GM12891 (cell line): ENCODE measurements at regions not wholly inside any gene's neighbourhood (a gene's known extent, or its start where the extent isn't known, plus 50 kb on each side); places are given as distances from the start of the nearest gene placed in this dataset.

ENCODE experiments used
- DNase-seq: peaks from one replicate; pipeline ENCODE4 v3.0.0; 2011; ENCODE audit warnings: low spot score; ENCODE audit not compliant: insufficient read length
- FAIRE-seq: peaks from 2 replicates; lab custom pipeline; 2011; peaks lifted over from hg19 to GRCh38; lab: Jason Lieb, UNC
- PAX5 ChIP-seq: IDR thresholded peaks from 2 replicates; pipeline ENCODE4 v1.6.1; 2011; ENCODE audit warnings: low read length, moderate library complexity, mild to moderate bottlenecking; ENCODE audit not compliant: insufficient read depth, severe bottlenecking
- POLR2A ChIP-seq: IDR thresholded peaks from 2 replicates; pipeline ENCODE4 v1.6.1; 2011; ENCODE audit warnings: low read depth, low read length, control low read depth
- POLR2AphosphoS5 ChIP-seq: IDR thresholded peaks from 2 replicates; pipeline ENCODE4 v1.6.1; 2011; ENCODE audit warnings: low read depth, low read length, control low read depth
- POU2F2 ChIP-seq: IDR thresholded peaks from 2 replicates; pipeline ENCODE4 v1.6.1; 2011; ENCODE audit warnings: low read depth, mild to moderate bottlenecking, control low read depth, low read length, moderate library complexity
- SPI1 ChIP-seq: IDR thresholded peaks from 2 replicates; pipeline ENCODE4 v1.6.1; 2011; ENCODE audit warnings: low read depth, low read length, control low read depth
- TAF1 ChIP-seq: IDR thresholded peaks from 2 replicates; pipeline ENCODE4 v1.6.1; 2011; ENCODE audit warnings: low read depth, low read length, control low read depth

GRCh38 chr13:39959497-39960144, 304.2 kb downstream of the COG6 start:
- TF ChIP-seq POLR2A (no peak), TAF1 (no peak), PAX5 (no peak), POLR2AphosphoS5 (no peak), POU2F2 (no peak), SPI1 (no peak)
- no peak for DNase-seq
- FAIRE-seq: no peak

- FAIRE-seq (no peak), DNase-seq (no peak)
- TF ChIP-seq SPI1 (no peak), TAF1 (no peak)
Observed at GRCh38 chr13:39960191-39960590, 304.7 kb downstream of the COG6 start.

- no peak for FAIRE-seq
- DNase-seq: no peak
- TF ChIP-seq POLR2AphosphoS5: no peak
- no peak for TF ChIP-seq SPI1
- no peak for TF ChIP-seq PAX5
- TF ChIP-seq TAF1: no peak
- no peak for TF ChIP-seq POU2F2
- TF ChIP-seq POLR2A: no peak
Observed at GRCh38 chr13:39961036-39961435, 305.6 kb downstream of the COG6 start.

DNA sequence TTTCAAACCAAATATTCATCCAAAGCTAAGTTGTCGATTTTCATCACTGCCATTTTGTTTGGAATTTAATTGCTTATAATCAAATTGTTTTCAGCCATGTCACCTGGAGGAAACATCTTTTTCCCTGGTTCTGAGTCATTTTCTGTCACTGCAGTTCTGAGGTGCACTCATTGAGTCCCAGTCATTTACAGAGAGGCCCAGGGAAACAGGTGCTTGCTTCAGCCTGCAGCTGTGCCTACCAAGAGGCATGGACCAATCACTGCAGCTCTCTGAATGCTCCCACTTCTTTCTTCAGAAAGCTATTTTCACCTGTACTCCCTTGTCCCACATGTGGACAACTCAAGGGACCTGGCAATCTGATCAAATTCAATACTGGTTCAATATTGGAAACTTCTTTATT, 308.1 kb downstream of the COG6 start:
- DNase-seq (no peak), FAIRE-seq (no peak)
- TF ChIP-seq POU2F2 (no peak), POLR2AphosphoS5 (no peak)

GRCh38 chr13:39965309-39965708, 309.8 kb downstream of the COG6 start:
- no peak for TF ChIP-seq POLR2A
- TF ChIP-seq PAX5: no peak
- TF ChIP-seq SPI1: no peak
- TF ChIP-seq TAF1: no peak
- TF ChIP-seq POLR2AphosphoS5: no peak
- no peak for TF ChIP-seq POU2F2
- FAIRE-seq (no peak), DNase-seq (no peak)

DNA sequence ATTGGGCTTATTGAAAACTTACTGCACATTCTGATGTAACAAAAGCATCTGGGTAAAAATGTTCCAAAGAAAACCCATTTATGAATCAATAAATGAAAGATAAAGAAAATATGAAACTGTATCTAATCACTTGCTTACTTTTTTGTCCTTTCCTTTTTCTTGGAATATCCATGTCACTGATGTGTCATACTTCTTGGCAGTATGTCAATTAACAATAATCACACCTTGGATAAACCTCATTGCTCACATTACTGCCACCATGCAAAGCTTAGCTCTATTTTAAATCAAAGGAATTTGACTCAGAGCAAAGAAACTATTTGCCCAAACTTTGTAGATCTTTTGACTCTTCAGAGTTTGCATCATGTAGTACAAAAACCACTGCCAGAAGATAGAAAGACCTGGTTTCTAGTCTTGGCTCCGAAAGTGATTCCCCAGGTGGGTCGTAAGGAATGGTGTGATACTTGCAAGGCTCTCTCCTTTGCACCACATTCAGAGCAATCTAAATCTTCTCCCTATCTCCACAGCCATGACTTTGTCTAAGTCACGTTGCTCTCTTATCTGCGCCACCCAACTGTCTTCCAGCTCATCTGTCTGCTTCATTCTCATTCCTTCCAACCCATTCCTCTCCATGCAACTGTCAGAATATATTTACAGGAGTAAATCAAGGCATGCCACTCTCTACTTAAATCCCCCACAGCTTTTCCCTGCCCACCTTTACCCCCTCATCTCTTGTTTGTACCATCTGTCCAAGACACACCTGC, 311.9 kb downstream of the COG6 start:
- DNase-seq: no peak
- no peak for FAIRE-seq
- TF ChIP-seq POU2F2 (no peak), TAF1 (no peak), POLR2A (no peak), PAX5 (no peak), POLR2AphosphoS5 (no peak), SPI1 (no peak)

GRCh38 chr13:39968646-39969475, 313.4 kb downstream of the COG6 start:
- TF ChIP-seq TAF1: no peak
- DNase-seq (no peak), FAIRE-seq (no peak)

- TF ChIP-seq PAX5 (no peak), POLR2AphosphoS5 (no peak), TAF1 (no peak), POU2F2 (no peak), SPI1 (no peak), POLR2A (no peak)
- FAIRE-seq: no peak
- DNase-seq: no peak
Observed at GRCh38 chr13:39970177-39970846, 314.9 kb downstream of the COG6 start.

DNA sequence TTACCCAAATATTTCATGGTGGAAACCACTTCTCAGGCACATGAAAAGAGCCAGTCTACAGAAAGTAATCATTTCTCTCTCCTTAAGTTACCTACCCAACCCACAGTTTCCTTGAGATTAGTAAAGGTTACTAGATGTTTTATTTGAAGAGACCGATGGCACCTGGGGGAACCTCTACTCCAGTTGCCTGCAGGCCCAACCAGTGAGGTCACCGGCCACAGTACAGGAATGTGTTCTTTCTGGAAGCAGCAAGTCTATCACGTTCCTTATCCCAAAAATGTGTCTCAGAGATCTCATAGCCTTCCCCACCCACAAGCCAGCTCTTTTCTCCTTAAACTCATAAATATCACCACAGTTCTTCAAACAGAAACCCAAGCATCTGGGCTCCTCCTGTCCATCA, 316.1 kb downstream of the COG6 start:
- TF ChIP-seq SPI1 (no peak), TAF1 (no peak), POLR2AphosphoS5 (no peak), POU2F2 (no peak), PAX5 (no peak), POLR2A (no peak)
- DNase-seq (no peak), FAIRE-seq (peak; percentile 31)

- no peak for FAIRE-seq
Observed at GRCh38 chr13:39976481-39976880, 321.0 kb downstream of the COG6 start.

More at GRCh38 chr13:39976481-39976880, 321.0 kb downstream of the COG6 start:
- no peak for DNase-seq
- TF ChIP-seq POU2F2 (no peak), PAX5 (no peak), POLR2AphosphoS5 (no peak), POLR2A (no peak), TAF1 (no peak)
